Glutamatergic neuron (in vitro differentiated cells): ENCODE measurements at regions not wholly inside any gene's neighbourhood (a gene's known extent, or its start where the extent isn't known, plus 50 kb on each side); places are given as distances from the start of the nearest gene placed in this dataset.
"Not testable (repeated sequence)": the region's sequence is repeated elsewhere in the genome, so short reads cannot be mapped to it uniquely, and the experiment has no call there.

Experiments used
- DNase-seq: peaks from one replicate; pipeline ENCODE4 v3.0.0; 2022
- H3K27ac Mint-ChIP-seq: one replicate; pipeline ENCODE4 v1.8.0; 2020; ENCODE audit warnings: mild to moderate bottlenecking, mixed read lengths, inconsistent platforms; ENCODE audit not compliant: unreplicated experiment
- H3K27me3 Mint-ChIP-seq: one replicate; pipeline ENCODE4 v1.8.0; 2020; ENCODE audit warnings: mild to moderate bottlenecking, moderate library complexity, mixed read lengths, inconsistent platforms; ENCODE audit not compliant: unreplicated experiment
- H3K36me3 Mint-ChIP-seq: one replicate; pipeline ENCODE4 v1.8.0; 2020; ENCODE audit warnings: mild to moderate bottlenecking, mixed read lengths, inconsistent platforms; ENCODE audit not compliant: unreplicated experiment
- H3K4me1 Mint-ChIP-seq: one replicate; pipeline ENCODE4 v1.8.0; 2020; ENCODE audit warnings: mild to moderate bottlenecking, low read depth, mixed read lengths, inconsistent platforms; ENCODE audit not compliant: unreplicated experiment
- H3K4me3 Mint-ChIP-seq: one replicate; pipeline ENCODE4 v1.8.0; 2020; ENCODE audit warnings: mild to moderate bottlenecking, mixed read lengths, inconsistent platforms; ENCODE audit not compliant: unreplicated experiment
- H3K9me3 Mint-ChIP-seq: one replicate; pipeline ENCODE4 v1.8.0; 2020; ENCODE audit warnings: mild to moderate bottlenecking, moderate library complexity, mixed read lengths, inconsistent platforms; ENCODE audit not compliant: unreplicated experiment
- CTCF ChIP-seq: fragments of 200-600 bp; sonication (generic); IDR thresholded peaks from one replicate; pipeline ENCODE4 v1.5.0; 2021; ENCODE audit not compliant: partially characterized antibody, unreplicated experiment

GRCh38 chr9:11676821-11677220 is 1016.4 kb upstream of the TYRP1 start:
- Mint-ChIP-seq H3K27me3 (no peaks in the 10 kb centered on the region), H3K4me3 (no peak overlapping the region), H3K9me3 (no peaks in the 10 kb centered on the region), H3K4me1 (no peaks in the 10 kb centered on the region), H3K36me3 (no peaks in the 10 kb centered on the region), H3K27ac (no peak overlapping the region)
- no peak for DNase-seq
- no peak for TF ChIP-seq CTCF

- no peaks in the 10 kb centered on the region for H3K36me3 Mint-ChIP-seq
- H3K27ac Mint-ChIP-seq = peak overlapping the region; percentile 98
- no peak overlapping the region for H3K4me3 Mint-ChIP-seq
- TF ChIP-seq CTCF = no peak
- peaks cover 5% of the 10 kb centered on the region for H3K27me3 Mint-ChIP-seq
- DNase-seq = peak; percentile 45
- H3K9me3 Mint-ChIP-seq = peaks cover 6% of the 10 kb centered on the region
- peaks cover 12% of the 10 kb centered on the region for H3K4me1 Mint-ChIP-seq
Observed at GRCh38 chr9:11686733-11687132, 1006.5 kb upstream of the TYRP1 start.

GRCh38 chr9:11697126-11697525 is 996.1 kb upstream of the TYRP1 start:
- H3K4me1 Mint-ChIP-seq = peaks cover 16% of the 10 kb centered on the region
- DNase-seq = no peak

GRCh38 chr9:11701706-11702105 is 991.5 kb upstream of the TYRP1 start:
- no peak for DNase-seq
- Mint-ChIP-seq H3K9me3 (no peaks in the 10 kb centered on the region), H3K27ac (peak overlapping the region; percentile 30), H3K4me3 (no peak overlapping the region), H3K4me1 (peaks cover 33% of the 10 kb centered on the region), H3K36me3 (no peaks in the 10 kb centered on the region), H3K27me3 (no peaks in the 10 kb centered on the region)
- TF ChIP-seq CTCF = no peak

More at GRCh38 chr9:11697126-11697525, 996.1 kb upstream of the TYRP1 start:
- Mint-ChIP-seq H3K4me3 (no peak overlapping the region), H3K9me3 (no peaks in the 10 kb centered on the region), H3K36me3 (no peaks in the 10 kb centered on the region), H3K27ac (no peak overlapping the region), H3K27me3 (no peaks in the 10 kb centered on the region)
- no peak for TF ChIP-seq CTCF

- Mint-ChIP-seq H3K36me3 (no peaks in the 10 kb centered on the region), H3K9me3 (no peaks in the 10 kb centered on the region), H3K27me3 (no peaks in the 10 kb centered on the region), H3K4me1 (peaks cover 29% of the 10 kb centered on the region), H3K27ac (peak overlapping the region; percentile 48), H3K4me3 (no peak overlapping the region)
- no peak for TF ChIP-seq CTCF
- DNase-seq = no peak
Observed at GRCh38 chr9:11702548-11702947, 990.6 kb upstream of the TYRP1 start.

- H3K36me3 Mint-ChIP-seq, H3K27ac Mint-ChIP-seq, H3K27me3 Mint-ChIP-seq, H3K4me3 Mint-ChIP-seq, DNase-seq, H3K9me3 Mint-ChIP-seq: not testable (repeated sequence)
- H3K4me1 Mint-ChIP-seq = peaks cover 29% of the 10 kb centered on the region
Observed at GRCh38 chr9:11704198-11704597, 989.0 kb upstream of the TYRP1 start.
